ENCODE measurements at regions not wholly inside any gene's neighbourhood (a gene's known extent, or its start where the extent isn't known, plus 50 kb on each side); places are given as distances from the start of the nearest gene placed in this dataset.

DNA sequence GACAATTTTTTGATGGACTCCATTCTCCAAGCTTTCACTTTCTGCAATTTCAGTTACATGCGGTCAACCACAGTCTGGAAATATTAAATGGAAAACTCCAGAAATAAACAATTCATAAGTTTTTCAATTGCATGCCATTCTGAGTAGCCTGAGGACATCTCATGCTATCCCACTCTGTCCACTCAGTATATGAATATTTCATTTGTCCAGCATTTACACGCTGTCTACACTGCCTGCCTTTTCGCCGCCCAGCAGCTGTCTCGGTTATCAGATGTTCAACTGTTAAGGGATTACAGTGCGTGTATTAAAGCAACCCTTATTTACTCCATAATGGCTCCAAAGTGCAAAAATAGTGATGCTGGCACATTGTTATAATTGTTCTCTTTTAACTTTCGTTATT lies 116.3 kb downstream of the ADSS2 start:
- TF ChIP-seq EP300 (IDR thresholded peaks at IDR 0.05), result no peak
- TF ChIP-seq, protein P1, sequence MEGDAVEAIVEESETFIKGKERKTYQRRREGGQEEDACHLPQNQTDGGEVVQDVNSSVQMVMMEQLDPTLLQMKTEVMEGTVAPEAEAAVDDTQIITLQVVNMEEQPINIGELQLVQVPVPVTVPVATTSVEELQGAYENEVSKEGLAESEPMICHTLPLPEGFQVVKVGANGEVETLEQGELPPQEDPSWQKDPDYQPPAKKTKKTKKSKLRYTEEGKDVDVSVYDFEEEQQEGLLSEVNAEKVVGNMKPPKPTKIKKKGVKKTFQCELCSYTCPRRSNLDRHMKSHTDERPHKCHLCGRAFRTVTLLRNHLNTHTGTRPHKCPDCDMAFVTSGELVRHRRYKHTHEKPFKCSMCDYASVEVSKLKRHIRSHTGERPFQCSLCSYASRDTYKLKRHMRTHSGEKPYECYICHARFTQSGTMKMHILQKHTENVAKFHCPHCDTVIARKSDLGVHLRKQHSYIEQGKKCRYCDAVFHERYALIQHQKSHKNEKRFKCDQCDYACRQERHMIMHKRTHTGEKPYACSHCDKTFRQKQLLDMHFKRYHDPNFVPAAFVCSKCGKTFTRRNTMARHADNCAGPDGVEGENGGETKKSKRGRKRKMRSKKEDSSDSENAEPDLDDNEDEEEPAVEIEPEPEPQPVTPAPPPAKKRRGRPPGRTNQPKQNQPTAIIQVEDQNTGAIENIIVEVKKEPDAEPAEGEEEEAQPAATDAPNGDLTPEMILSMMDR (IDR thresholded peaks at IDR 0.05), result no peak
- no peak for TF ChIP-seq POLR2A (IDR thresholded peaks at IDR 0.05)

Measured in ovary (tissue), 3 donors.